Esophagus muscularis mucosa (tissue), 4 donors: ENCODE measurements at regions not wholly inside any gene's neighbourhood (a gene's known extent, or its start where the extent isn't known, plus 50 kb on each side); places are given as distances from the start of the nearest gene placed in this dataset.

Experiments used
- EP300 ChIP-seq: sonication (generic); formaldehyde crosslinking; IDR thresholded peaks from one replicate; pipeline ENCODE4 v1.6.1; 2017; ENCODE audit warnings: antibody characterized with exemption
- POLR2A ChIP-seq: fragments of 450-650 bp; IDR thresholded peaks from one replicate; pipeline ENCODE4 v1.6.1; 2017; ENCODE audit warnings: antibody characterized with exemption, moderate library complexity, mild to moderate bottlenecking, low read depth
- TF ChIP-seq, protein P1 (sequence below), 3 experiments: fragments of 200-600 bp in 2 of 3; fragments of 450-650 bp in 1 of 3; sonication (generic) in 2 of 3; IDR thresholded peaks; one replicate each; pipeline ENCODE4 v1.5.1; 2017 to 2019; ENCODE audit warnings: antibody characterized with exemption in 3 of 3, mild to moderate bottlenecking in 2 of 3, moderate library complexity in 1 of 3

DNA sequence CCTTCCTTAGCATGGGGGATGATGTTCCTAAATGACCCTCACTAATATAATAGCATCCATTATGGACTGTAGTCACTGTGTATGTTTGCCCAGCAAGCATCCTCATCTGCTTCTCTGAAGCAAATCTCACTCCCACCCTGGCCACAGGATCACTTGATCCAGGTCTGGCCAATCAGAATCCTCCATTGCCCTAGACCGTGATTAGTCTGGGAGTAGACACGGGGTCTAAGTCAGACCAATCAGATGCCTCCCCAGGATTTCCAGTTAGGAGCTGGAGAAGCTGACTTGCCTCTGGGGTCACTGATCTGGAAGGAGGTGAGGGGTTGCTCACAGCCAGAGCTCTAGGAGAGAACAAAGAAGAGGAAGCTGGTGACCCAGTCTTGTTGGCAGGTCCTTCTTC is 153.9 kb downstream of the DHX35 start:
- TF ChIP-seq EP300 (no peak), POLR2A (no peak)
- TF ChIP-seq, protein P1, sequence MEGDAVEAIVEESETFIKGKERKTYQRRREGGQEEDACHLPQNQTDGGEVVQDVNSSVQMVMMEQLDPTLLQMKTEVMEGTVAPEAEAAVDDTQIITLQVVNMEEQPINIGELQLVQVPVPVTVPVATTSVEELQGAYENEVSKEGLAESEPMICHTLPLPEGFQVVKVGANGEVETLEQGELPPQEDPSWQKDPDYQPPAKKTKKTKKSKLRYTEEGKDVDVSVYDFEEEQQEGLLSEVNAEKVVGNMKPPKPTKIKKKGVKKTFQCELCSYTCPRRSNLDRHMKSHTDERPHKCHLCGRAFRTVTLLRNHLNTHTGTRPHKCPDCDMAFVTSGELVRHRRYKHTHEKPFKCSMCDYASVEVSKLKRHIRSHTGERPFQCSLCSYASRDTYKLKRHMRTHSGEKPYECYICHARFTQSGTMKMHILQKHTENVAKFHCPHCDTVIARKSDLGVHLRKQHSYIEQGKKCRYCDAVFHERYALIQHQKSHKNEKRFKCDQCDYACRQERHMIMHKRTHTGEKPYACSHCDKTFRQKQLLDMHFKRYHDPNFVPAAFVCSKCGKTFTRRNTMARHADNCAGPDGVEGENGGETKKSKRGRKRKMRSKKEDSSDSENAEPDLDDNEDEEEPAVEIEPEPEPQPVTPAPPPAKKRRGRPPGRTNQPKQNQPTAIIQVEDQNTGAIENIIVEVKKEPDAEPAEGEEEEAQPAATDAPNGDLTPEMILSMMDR (IDR thresholded peaks at IDR 0.05): no peak
